Right hindlimb (tissue), 1 donor: ENCODE measurements at regions not wholly inside any gene's neighbourhood (a gene's known extent, or its start where the extent isn't known, plus 50 kb on each side); places are given as distances from the start of the nearest gene placed in this dataset.

ENCODE experiments used
- DNase-seq: peaks from one replicate; pipeline ENCODE4 v3.0.0-alpha.2; 2018

GRCh38 chr6:53413326-53413725 lies 64.6 kb upstream of the ELOVL5 start:
- DNase-seq = no peak

GRCh38 chr6:53412751-53413150 lies 64.0 kb upstream of the ELOVL5 start:
- no peak for DNase-seq

GRCh38 chr6:53412021-53412715 lies 63.4 kb upstream of the ELOVL5 start:
- DNase-seq = no peak

GRCh38 chr6:53411451-53411850 lies 62.7 kb upstream of the ELOVL5 start:
- DNase-seq = no peak

GRCh38 chr6:53410508-53411258 lies 61.9 kb upstream of the ELOVL5 start:
- DNase-seq = no peak

GRCh38 chr6:53408826-53409225 lies 60.1 kb upstream of the ELOVL5 start:
- DNase-seq = no peak

GRCh38 chr6:53399027-53399344 lies 50.2 kb upstream of the ELOVL5 start:
- no peak for DNase-seq

- DNase-seq = no peak
Observed at GRCh38 chr6:53398247-53399026, 49.7 kb upstream of the ELOVL5 start.
